ENCODE measurements at regions not wholly inside any gene's neighbourhood (a gene's known extent, or its start where the extent isn't known, plus 50 kb on each side); places are given as distances from the start of the nearest gene placed in this dataset.
"Not testable (repeated sequence)": the region's sequence is repeated elsewhere in the genome, so short reads cannot be mapped to it uniquely, and the experiment has no call there.

DNA sequence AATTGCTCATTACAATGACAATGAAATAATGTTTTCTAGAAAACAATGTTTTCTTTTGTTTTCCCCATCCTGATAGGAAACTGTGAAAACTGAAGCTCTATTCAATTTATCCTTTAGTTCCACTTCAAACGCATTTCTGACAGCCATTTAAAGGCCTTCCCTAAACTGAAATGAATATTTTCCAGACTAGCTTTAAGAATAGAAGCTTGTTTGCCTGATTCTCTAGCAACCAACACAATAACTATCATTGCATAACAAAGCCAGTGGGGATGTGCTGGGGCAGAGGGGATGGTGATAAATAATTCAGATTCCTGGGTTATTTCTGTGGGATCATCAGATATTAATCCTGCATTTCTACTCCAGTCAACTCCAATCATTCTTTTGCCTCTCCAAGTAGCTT is 427.1 kb downstream of the RND3 start (continued):
- no peak for TF ChIP-seq CBX3 (IDR thresholded peaks at IDR 0.05; ENCODE audit: low read depth)
- TF ChIP-seq FOSL1 (IDR thresholded peaks at IDR 0.05; ENCODE audit: low read depth): no peak
- TF ChIP-seq ZNF274 (IDR thresholded peaks at IDR 0.05; ENCODE audit: low read depth, low read length): no peak
- TF ChIP-seq RAD21 (IDR thresholded peaks at IDR 0.05; ENCODE audit: low read depth): no peak
- TF ChIP-seq JUND (IDR thresholded peaks at IDR 0.05): no peak

DNA sequence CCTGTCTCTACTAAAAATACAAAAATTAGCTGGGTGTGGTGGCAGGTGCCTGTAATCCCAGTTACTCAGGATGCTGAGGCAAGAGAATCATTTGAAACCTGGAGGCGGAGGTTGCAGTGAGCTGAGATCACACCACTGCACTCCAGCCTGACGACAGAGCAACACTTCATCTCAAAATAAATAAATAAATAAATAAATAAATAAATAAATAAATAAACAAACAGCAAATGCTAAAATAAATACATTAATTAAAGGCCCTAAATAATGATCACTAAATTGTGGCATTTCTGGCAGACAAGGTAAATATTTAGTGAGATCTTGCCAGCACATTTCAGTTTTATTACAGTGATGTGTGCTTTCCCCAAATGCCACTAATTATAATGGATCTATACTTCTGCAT is 427.8 kb downstream of the RND3 start:
- H3K9me2 ChIP-seq (ENCODE audit: insufficient read depth); BruUV-seq (replicated peaks); DNase-seq (ENCODE audit: low read depth, low spot score); RAD21 ChIA-PET (ENCODE audit: low non-redundant PET in 1 of 2, low total read pairs in 2 of 2, uncharacterized antibody in 2 of 2, unreplicated experiment in 2 of 2); CTCF ChIA-PET; H3K9me3 ChIP-seq (ENCODE audit: control insufficient read depth in 1 of 2, insufficient read depth in 1 of 2, low read depth in 1 of 2, low read length in 2 of 2); H3K9ac ChIP-seq (ENCODE audit: low read length); H3K36me3 ChIP-seq (ENCODE audit: control insufficient read depth in 1 of 2, insufficient read depth in 2 of 2, low read length in 2 of 2); H3K27ac ChIP-seq (ENCODE audit: low read depth, low read length); H3K27me3 ChIP-seq (ENCODE audit: insufficient read depth, low read length); H4K20me1 ChIP-seq (ENCODE audit: insufficient read depth); H3K4me1 ChIP-seq (ENCODE audit: control insufficient read depth in 1 of 2, insufficient read depth in 2 of 2, low read length in 2 of 2); H2AFZ ChIP-seq (ENCODE audit: low read depth, low read length, poor library complexity, severe bottlenecking); H3K4me3 ChIP-seq (replicated peaks in 1 of 2; ENCODE audit: low read depth in 1 of 2, low read length in 2 of 2); ATAC-seq; H3K4me2 ChIP-seq (ENCODE audit: low read length); POLR2A ChIA-PET; intact Hi-C loops (cut with micrococcal nuclease); H3K79me2 ChIP-seq (ENCODE audit: insufficient read depth, low read length): not testable (repeated sequence)

DNA sequence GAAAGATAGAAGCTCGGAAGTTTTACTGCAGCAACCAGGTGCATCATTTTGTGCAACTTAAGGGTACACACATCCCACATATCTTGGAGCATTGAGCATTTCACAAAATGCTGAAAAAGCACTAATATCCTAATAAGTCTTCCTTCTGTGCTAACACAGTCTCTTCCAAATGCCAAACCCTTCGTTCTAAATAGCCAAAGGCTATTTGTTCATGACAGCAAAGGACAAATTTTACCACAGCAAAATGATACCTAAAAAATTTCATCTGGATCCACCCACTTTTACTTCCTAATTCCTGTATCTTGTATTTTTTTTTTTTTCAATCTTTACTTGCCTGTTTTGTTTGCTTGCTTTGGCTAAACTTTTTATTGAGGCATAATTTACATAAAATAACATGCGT is 435.0 kb downstream of the RND3 start:
- ATAC-seq (no peak), DNase-seq (ENCODE audit: low read depth, low spot score) (no peak)
- Histone ChIP-seq H3K27ac (ENCODE audit: low read depth, low read length) (no peak overlapping the region), H3K9ac (ENCODE audit: low read length) (no peak overlapping the region), H3K9me2 (ENCODE audit: insufficient read depth) (no peaks in the 10 kb centered on the region), H3K4me3 (replicated peaks in 1 of 2; ENCODE audit: low read depth in 1 of 2, low read length in 2 of 2) (no peak overlapping the region), H3K27me3 (ENCODE audit: insufficient read depth, low read length) (no peaks in the 10 kb centered on the region), H4K20me1 (ENCODE audit: insufficient read depth) (no peaks in the 10 kb centered on the region), H3K36me3 (ENCODE audit: control insufficient read depth in 1 of 2, insufficient read depth in 2 of 2, low read length in 2 of 2) (no peaks in the 10 kb centered on the region), H3K4me2 (ENCODE audit: low read length) (no peak overlapping the region), H2AFZ (ENCODE audit: low read depth, low read length, poor library complexity, severe bottlenecking) (no peak overlapping the region), H3K9me3 (ENCODE audit: control insufficient read depth in 1 of 2, insufficient read depth in 1 of 2, low read depth in 1 of 2, low read length in 2 of 2) (no peaks in the 10 kb centered on the region), H3K79me2 (ENCODE audit: insufficient read depth, low read length) (no peaks in the 10 kb centered on the region), H3K4me1 (ENCODE audit: control insufficient read depth in 1 of 2, insufficient read depth in 2 of 2, low read length in 2 of 2) (no peaks in the 10 kb centered on the region)
- CTCF ChIA-PET: no interaction called here
- intact Hi-C loops (cut with micrococcal nuclease): no loop called here
- POLR2A ChIA-PET: no interaction called here
- RAD21 ChIA-PET (ENCODE audit: low non-redundant PET in 1 of 2, low total read pairs in 2 of 2, uncharacterized antibody in 2 of 2, unreplicated experiment in 2 of 2): no interaction called here
- no TSS peak for BruUV-seq (replicated peaks)
- TF ChIP-seq CEBPB (IDR thresholded peaks at IDR 0.05; ENCODE audit: low read depth): no peak
- no peak for TF ChIP-seq SIN3A (IDR thresholded peaks at IDR 0.05; ENCODE audit: low read depth)
- no peak for TF ChIP-seq POLR2AphosphoS5 (IDR thresholded peaks at IDR 0.05; ENCODE audit: low read depth, low read length)
